HG02943 (cell line): ENCODE measurements at regions not wholly inside any gene's neighbourhood (a gene's known extent, or its start where the extent isn't known, plus 50 kb on each side); places are given as distances from the start of the nearest gene placed in this dataset.

Experiments
- ATAC-seq: cut with Tn5 transposase; IDR thresholded peaks from one replicate; pipeline ENCODE4 v1.9.1; 2021; ENCODE audit warnings: mild to moderate bottlenecking, low read depth, moderate library complexity; ENCODE audit not compliant: unreplicated experiment

DNA sequence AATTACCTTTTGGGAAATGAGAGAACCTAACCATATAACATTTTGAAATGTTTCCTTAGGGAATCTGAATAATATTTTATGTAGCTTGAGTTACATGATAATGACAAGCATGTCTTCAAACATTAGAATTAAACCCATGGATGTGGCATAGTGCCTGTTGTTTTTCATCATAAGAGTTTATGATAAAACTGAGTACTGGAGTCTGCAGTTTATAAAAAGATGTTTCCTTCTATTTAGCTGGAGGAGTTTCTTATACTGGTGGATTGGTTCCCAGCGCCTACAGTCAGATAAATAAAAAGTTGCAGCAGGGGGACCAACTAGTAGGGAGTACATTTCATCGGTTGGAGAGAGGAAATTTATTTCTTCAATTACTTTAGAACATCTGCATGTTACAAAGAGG, 70.1 kb upstream of the PCDH18 start:
- no peak for ATAC-seq

DNA sequence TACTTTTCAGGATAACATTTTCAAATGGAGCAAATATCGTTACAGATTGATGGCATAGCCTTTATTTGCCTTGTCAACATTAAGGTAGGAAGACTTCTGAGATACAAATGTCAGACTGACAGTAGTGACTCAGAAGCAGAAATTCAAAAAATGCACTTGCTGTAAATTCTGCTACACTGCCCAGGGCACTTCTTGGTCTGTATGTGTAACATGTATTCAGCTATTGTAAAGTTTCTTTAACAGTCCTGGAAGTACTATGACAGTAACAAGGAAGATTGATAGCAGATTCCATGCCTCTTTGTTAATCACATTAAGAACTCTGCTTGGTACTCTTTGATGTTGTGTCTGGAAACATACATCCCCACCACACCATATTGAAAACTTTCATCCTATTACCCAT, 69.6 kb upstream of the PCDH18 start:
- no peak for ATAC-seq

DNA sequence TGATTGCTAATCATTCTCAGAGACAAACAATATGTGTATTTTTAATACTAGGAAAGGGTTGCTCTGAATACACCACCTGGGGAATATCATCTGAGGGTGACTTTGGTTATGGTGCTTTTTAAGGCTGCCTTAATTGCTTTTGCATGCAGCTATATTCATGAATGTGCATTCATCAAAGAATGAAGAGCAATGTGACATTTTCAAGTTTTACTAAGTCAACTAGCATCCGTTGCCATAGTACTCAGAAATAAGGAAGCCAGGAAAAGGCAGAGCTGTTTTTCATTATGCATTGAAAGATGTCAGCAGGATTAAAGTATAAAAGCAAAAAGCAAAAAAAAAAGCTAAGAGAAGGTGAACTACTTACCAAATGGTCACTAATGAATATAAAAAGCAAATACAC, 67.4 kb upstream of the PCDH18 start:
- no peak for ATAC-seq

DNA sequence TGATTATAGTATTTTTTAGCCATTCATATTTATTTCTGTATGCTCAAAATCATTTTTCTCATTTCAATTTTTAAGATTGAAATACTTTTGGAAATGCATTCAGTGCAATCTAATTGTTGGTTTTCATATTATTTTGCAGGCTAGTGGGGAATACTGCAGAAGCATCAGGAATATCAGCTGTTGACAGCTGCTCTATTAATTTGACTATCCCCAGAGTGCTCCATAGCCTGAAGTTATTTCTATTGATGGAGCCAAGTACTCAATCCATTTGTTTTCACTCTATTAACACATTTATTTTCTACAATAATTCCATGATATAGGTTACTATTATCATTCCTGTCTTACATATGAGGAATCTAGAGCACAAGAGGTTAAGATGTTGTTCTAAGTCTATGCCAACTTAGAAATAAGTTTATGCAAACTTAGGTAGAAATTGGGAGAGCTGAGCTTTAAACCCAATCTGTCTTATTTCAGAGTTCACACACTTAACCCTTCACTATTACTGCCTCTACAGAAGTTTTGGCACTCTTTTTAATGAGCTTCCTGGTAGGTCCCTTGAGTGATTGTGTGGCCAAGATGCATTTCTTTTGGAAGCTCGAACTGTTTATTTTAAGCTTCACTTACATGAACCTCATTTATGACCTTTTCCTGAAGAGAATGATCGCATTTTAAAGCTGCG, 65.6 kb upstream of the PCDH18 start:
- no peak for ATAC-seq

DNA sequence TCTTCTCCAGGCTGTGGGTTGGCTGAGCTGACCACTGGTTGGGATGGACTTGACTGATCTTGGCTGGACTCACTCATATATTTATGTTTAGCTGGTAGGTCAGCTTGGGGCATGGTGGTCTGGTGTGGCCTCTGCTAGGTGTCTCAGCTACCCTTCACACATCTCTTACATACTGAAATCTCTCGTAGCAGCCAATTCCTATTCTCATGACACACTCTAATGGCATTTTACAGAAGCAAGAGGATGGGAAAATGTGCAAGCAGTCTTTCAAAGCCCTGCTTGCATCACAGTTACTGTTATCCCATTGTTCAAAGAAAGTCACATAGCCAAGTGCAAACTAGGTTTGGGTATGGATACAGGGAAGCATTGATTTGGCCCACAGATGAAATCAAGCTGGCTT, 55.5 kb upstream of the PCDH18 start:
- no peak for ATAC-seq

DNA sequence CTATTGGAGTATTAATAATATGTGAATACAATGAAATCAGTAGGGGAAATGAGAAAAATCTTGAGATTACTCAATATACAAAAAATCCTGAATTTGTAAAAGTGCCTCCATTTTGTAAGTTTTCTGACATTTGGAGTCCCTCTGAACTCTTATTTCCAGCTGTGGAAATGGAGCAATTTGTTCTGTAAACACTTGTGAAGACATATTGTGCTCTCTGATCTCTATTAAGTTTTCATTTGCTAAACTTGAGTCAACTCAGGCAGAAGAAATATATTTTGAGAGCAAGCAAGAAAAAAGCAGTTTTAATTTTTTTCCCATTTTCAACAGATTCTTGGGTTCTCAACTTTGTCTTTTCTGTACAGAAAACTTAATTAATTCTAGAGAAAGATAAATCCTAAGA, 51.4 kb upstream of the PCDH18 start:
- no peak for ATAC-seq
